T-helper 2 cell treated with Interferon-gamma antibody and Interleukin-4, amounts not matched to agents 5 μg/mL and 100 μg/mL, for 36 hours (primary cell): ENCODE measurements at regions not wholly inside any gene's neighbourhood (a gene's known extent, or its start where the extent isn't known, plus 50 kb on each side); places are given as distances from the start of the nearest gene placed in this dataset.

Experiments
- DNase-seq: peaks from one replicate; pipeline ENCODE4 v3.0.0; 2021; ENCODE audit warnings: low spot score
- H3K27ac Mint-ChIP-seq: one replicate; pipeline ENCODE4 v1.8.0; 2021; ENCODE audit warnings: mild to moderate bottlenecking, mixed read lengths
- H3K27me3 Mint-ChIP-seq: one replicate; pipeline ENCODE4 v1.8.0; 2021; ENCODE audit warnings: low read depth, mixed read lengths
- H3K36me3 Mint-ChIP-seq: one replicate; pipeline ENCODE4 v1.8.0; 2021; ENCODE audit warnings: low read depth, mixed read lengths
- H3K4me1 Mint-ChIP-seq: one replicate; pipeline ENCODE4 v1.8.0; 2021; ENCODE audit warnings: low read depth, mixed read lengths
- H3K4me3 Mint-ChIP-seq: one replicate; pipeline ENCODE4 v1.8.0; 2022; ENCODE audit warnings: mild to moderate bottlenecking, moderate library complexity, mixed read lengths
- H3K9me3 Mint-ChIP-seq: one replicate; pipeline ENCODE4 v1.8.0; 2021; ENCODE audit warnings: mixed read lengths

GRCh38 chr18:56068701-56069100 lies 480.7 kb upstream of the TCF4 start:
- DNase-seq, result no peak
- no peaks in the 10 kb centered on the region for H3K4me1 Mint-ChIP-seq
- no peaks in the 10 kb centered on the region for H3K36me3 Mint-ChIP-seq
- no peak overlapping the region for H3K4me3 Mint-ChIP-seq
- H3K9me3 Mint-ChIP-seq, result no peaks in the 10 kb centered on the region
- no peaks in the 10 kb centered on the region for H3K27me3 Mint-ChIP-seq
- no peak overlapping the region for H3K27ac Mint-ChIP-seq

DNA sequence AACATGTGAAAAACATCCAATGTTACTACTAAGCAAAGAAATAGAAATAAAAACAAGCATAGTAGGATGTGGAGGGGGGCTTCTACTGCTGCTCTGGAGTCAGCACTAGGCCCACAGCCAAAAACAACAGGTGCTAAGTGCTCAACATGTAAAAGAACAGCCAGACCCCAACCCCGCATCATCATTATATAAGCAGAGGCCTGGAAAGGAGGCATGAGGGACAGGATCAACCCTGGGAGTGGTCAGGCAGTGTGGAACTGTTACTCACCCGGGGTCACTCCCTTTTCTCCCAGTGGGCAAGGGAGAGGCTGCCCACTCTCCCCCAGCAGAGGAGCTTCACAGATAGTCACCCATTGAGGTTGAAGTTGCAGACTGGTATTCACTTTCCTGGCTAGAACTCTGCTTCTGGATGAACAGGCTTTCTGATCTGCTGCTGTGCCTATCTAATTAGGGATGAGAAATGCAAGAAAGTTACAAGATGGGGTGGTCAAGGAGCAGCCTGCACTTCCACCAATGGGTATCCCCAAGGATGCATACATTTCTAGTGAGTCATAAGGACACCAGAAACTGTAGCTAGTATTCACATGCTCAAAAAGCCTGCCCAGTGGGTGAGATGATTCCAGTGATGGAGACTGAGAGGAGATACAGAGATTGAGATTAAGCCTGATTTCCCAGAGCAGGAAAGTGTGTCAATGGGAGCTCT lies 480.1 kb upstream of the TCF4 start:
- Mint-ChIP-seq H3K36me3 (no peaks in the 10 kb centered on the region), H3K27me3 (no peaks in the 10 kb centered on the region), H3K27ac (no peak overlapping the region), H3K4me1 (no peaks in the 10 kb centered on the region), H3K4me3 (no peak overlapping the region), H3K9me3 (no peaks in the 10 kb centered on the region)
- DNase-seq, result no peak

DNA sequence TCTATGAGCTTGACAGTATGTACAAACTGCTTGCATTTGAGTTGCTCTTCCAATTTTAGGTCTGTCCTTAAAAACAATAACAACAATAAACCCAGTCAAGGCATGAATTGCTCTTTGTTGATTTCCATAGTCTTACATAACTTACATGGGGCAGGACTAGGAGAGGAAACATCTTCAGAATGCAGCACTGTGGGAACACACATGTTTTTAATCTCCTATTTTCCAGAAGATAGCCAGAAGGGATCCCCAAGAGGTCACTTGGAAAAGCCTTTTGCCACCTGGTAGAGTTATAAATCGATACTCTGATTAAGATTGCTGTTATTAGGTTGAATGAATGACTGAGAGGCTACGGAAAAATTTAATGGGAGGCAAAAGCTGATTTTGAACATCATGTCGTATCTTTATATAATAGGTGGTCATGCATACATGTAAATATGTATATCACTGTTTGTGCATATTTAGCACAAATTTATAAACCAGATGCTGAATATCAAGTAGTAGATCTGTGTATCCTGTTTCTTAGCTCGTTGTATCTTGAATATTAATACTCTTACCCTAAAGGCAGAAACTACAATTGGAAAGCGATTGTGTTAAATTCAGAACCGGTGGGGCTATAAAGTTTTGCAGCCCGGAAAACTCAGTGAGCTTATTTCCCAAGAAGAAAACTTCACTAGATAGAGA lies 479.4 kb upstream of the TCF4 start:
- H3K4me1 Mint-ChIP-seq, result no peaks in the 10 kb centered on the region
- no peaks in the 10 kb centered on the region for H3K9me3 Mint-ChIP-seq
- no peaks in the 10 kb centered on the region for H3K36me3 Mint-ChIP-seq
- DNase-seq, result no peak
- no peaks in the 10 kb centered on the region for H3K27me3 Mint-ChIP-seq
- no peak overlapping the region for H3K4me3 Mint-ChIP-seq
- no peak overlapping the region for H3K27ac Mint-ChIP-seq

- H3K36me3 Mint-ChIP-seq, result no peaks in the 10 kb centered on the region
- no peaks in the 10 kb centered on the region for H3K9me3 Mint-ChIP-seq
- DNase-seq, result no peak
- no peak overlapping the region for H3K27ac Mint-ChIP-seq
- no peaks in the 10 kb centered on the region for H3K4me1 Mint-ChIP-seq
- H3K27me3 Mint-ChIP-seq, result no peaks in the 10 kb centered on the region
- no peak overlapping the region for H3K4me3 Mint-ChIP-seq
These were observed 478.7 kb upstream of the TCF4 start for GRCh38 chr18:56066524-56067213.

- DNase-seq, result no peak
- H3K4me1 Mint-ChIP-seq, result no peaks in the 10 kb centered on the region
- H3K9me3 Mint-ChIP-seq, result no peaks in the 10 kb centered on the region
- no peaks in the 10 kb centered on the region for H3K36me3 Mint-ChIP-seq
- no peak overlapping the region for H3K27ac Mint-ChIP-seq
- no peak overlapping the region for H3K4me3 Mint-ChIP-seq
- no peaks in the 10 kb centered on the region for H3K27me3 Mint-ChIP-seq
These were observed 477.1 kb upstream of the TCF4 start for GRCh38 chr18:56065086-56065485.

DNA sequence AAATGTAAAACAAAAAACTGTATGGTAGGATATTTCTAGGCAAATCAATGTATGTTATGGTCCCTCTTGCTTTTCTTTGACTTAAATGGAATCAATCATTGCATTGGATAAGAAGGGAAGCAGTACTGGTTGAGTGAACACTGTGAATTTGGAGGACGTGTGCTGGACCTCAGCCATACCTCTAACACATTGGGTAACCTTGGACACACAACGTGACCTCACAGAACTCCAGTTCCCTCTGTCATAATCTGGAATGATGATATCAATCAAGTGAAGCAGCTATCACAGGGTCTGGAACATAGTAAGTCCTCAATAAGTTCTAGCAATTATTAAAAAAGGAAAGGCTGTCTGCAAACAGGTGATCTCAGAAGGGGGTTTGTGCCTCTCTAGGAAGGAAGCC lies 474.9 kb upstream of the TCF4 start:
- no peaks in the 10 kb centered on the region for H3K36me3 Mint-ChIP-seq
- no peaks in the 10 kb centered on the region for H3K4me1 Mint-ChIP-seq
- H3K27me3 Mint-ChIP-seq, result no peaks in the 10 kb centered on the region
- H3K9me3 Mint-ChIP-seq, result no peaks in the 10 kb centered on the region
- no peak overlapping the region for H3K27ac Mint-ChIP-seq
- no peak for DNase-seq
- H3K4me3 Mint-ChIP-seq, result no peak overlapping the region

DNA sequence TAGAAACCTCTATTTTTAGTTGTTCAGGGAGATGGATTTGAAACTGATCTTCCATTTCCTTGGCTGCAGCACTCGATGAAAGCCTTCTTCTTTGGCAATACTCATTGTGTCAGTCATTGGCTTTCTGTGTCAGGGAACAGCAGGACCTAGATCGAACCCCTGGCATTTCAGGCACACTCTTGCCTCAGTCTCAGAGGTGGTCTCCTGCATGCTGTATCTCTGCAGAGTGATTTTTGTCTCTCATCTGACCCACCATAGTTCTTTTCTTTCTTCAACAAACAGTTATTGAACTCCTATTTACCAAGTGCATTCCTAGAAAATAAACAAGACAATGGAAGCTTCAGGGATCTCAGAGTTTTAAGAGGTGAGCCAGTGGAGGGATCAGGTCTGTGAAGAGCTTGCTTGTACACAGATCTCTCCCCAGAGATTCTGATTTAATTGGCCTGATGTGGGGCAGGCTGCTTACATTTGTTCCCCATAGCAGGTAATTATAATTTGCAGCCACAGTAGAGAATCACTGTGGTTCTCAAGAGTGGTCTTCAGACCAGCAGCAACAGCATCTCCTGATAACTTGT lies 473.1 kb upstream of the TCF4 start:
- H3K36me3 Mint-ChIP-seq, result no peaks in the 10 kb centered on the region
- no peak overlapping the region for H3K27ac Mint-ChIP-seq
- no peaks in the 10 kb centered on the region for H3K4me1 Mint-ChIP-seq

DNA sequence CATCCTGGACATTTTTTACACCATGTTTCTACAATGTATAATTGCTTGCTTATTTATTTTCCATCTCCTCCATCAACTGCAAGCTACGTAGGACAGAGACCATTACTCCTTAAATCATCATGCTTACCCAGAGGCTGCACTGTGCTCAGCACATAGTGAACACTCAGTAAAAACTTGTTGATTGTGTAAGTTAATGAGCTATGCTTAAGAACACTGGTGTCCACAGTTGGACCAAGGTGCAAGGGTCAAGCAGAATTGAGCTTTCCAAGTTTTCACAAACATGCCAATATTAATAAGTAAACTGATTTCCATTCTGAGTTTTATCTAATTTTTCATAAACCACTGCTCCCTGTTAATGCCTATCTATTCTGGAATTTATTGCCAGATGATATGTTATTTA lies 464.2 kb upstream of the TCF4 start:
- Mint-ChIP-seq H3K36me3 (no peaks in the 10 kb centered on the region), H3K9me3 (peaks cover 12% of the 10 kb centered on the region), H3K27me3 (no peaks in the 10 kb centered on the region), H3K27ac (no peak overlapping the region), H3K4me1 (no peaks in the 10 kb centered on the region), H3K4me3 (no peak overlapping the region)
- no peak for DNase-seq

More for the DNA sequence above, 473.1 kb upstream of the TCF4 start:
- Mint-ChIP-seq H3K4me3 (no peak overlapping the region), H3K9me3 (no peaks in the 10 kb centered on the region), H3K27me3 (no peaks in the 10 kb centered on the region)
- DNase-seq, result no peak

DNA sequence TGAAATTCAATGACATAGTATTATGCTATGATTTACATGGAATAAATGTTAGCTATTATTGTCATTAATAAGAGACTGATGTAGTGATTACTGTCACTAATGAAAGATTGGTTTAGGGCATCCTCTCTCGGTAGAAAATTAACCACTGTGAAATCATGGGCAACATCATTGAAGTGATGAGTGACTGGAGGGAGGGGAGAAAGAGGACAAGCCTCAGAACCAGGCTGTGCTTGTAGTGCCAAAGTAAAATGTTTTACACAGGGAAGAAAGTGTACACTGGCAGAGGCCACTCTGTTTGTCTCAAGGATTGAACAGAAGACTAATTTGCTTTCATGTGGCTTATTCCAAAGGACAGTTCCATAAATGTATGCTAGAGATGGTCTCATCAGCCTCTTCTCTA lies 456.2 kb upstream of the TCF4 start:
- DNase-seq, result no peak
- no peaks in the 10 kb centered on the region for H3K4me1 Mint-ChIP-seq
- no peaks in the 10 kb centered on the region for H3K36me3 Mint-ChIP-seq
- no peak overlapping the region for H3K4me3 Mint-ChIP-seq
- no peaks in the 10 kb centered on the region for H3K27me3 Mint-ChIP-seq
- no peak overlapping the region for H3K27ac Mint-ChIP-seq
- H3K9me3 Mint-ChIP-seq, result peaks cover 15% of the 10 kb centered on the region

- Mint-ChIP-seq H3K36me3 (no peaks in the 10 kb centered on the region), H3K27ac (no peak overlapping the region), H3K4me1 (no peaks in the 10 kb centered on the region), H3K9me3 (peaks cover 15% of the 10 kb centered on the region), H3K4me3 (no peak overlapping the region), H3K27me3 (no peaks in the 10 kb centered on the region)
- DNase-seq, result no peak
These were observed 455.7 kb upstream of the TCF4 start for GRCh38 chr18:56043641-56044061.

DNA sequence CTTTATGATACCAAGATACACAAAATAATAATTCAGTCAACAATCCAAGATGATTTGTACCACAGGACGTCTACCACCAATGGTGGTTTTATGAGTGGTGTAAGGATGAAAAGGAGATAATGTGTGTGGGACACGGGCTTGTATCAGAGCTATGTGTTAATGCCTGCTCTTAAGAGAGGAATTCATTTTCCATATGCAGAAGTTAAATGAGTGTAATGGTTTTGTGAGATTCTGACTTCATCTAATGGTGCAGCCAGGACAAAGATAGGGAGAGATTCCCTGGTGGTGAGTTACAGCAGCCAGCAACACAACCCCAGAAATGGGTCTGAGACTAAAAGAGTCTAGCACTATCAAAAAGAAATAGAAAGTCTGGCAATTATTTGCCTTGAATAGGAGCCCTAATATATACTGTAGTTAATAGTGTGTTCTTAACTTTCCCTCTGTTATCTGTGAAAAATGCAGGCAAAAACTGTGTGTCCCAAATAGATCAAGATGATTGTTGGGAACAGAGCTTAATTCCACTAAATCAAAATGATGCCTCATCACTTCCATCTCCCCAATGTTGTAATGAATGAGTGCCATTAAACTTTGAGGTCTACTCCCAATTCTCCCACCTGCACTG lies 455.0 kb upstream of the TCF4 start:
- Mint-ChIP-seq H3K27me3 (no peaks in the 10 kb centered on the region), H3K9me3 (peaks cover 11% of the 10 kb centered on the region), H3K36me3 (no peaks in the 10 kb centered on the region), H3K27ac (no peak overlapping the region), H3K4me3 (no peak overlapping the region), H3K4me1 (no peaks in the 10 kb centered on the region)
- no peak for DNase-seq

GRCh38 chr18:56038171-56039030 lies 450.4 kb upstream of the TCF4 start:
- H3K36me3 Mint-ChIP-seq, result no peaks in the 10 kb centered on the region
- H3K27me3 Mint-ChIP-seq, result no peaks in the 10 kb centered on the region
- H3K4me3 Mint-ChIP-seq, result no peak overlapping the region
- no peaks in the 10 kb centered on the region for H3K4me1 Mint-ChIP-seq
- H3K27ac Mint-ChIP-seq, result no peak overlapping the region
- no peak for DNase-seq
- peaks cover 28% of the 10 kb centered on the region for H3K9me3 Mint-ChIP-seq

- Mint-ChIP-seq H3K27ac (no peak overlapping the region), H3K36me3 (no peaks in the 10 kb centered on the region), H3K27me3 (no peaks in the 10 kb centered on the region), H3K4me3 (no peak overlapping the region), H3K9me3 (peaks cover 28% of the 10 kb centered on the region), H3K4me1 (no peaks in the 10 kb centered on the region)
- no peak for DNase-seq
These were observed 448.7 kb upstream of the TCF4 start for GRCh38 chr18:56036741-56037140.
